Liver (tissue), 8 donors: ENCODE measurements at regions not wholly inside any gene's neighbourhood (a gene's known extent, or its start where the extent isn't known, plus 50 kb on each side); places are given as distances from the start of the nearest gene placed in this dataset.

ENCODE experiments used
- DNase-seq: peaks from one replicate; pipeline ENCODE4 v3.0.0-alpha.2; 2017; ENCODE audit warnings: low spot score
- H3K27ac ChIP-seq, 2 donors: one replicate each; pipeline ENCODE4 v1.7.0; 2013; ENCODE audit warnings: inconsistent platforms in 2 of 2, low read length in 2 of 2, control low read depth in 1 of 2, low read depth in 1 of 2, mild to moderate bottlenecking in 1 of 2
- H3K27me3 ChIP-seq, 4 donors: one replicate each; pipeline versions ENCODE4 v1.6.1 to v1.7.0; 2013; ENCODE audit warnings: low read length in 3 of 4, inconsistent platforms in 1 of 4, mild to moderate bottlenecking in 1 of 4, moderate library complexity in 1 of 4; ENCODE audit not compliant: control insufficient read depth in 4 of 4, insufficient read depth in 4 of 4
- H3K36me3 ChIP-seq, 4 donors: one replicate each; pipeline versions ENCODE4 v1.6.1 to v1.7.0; 2013; ENCODE audit warnings: low read length in 3 of 4, mild to moderate bottlenecking in 3 of 4, low read depth in 1 of 4, moderate library complexity in 1 of 4; ENCODE audit not compliant: control insufficient read depth in 4 of 4, insufficient read depth in 3 of 4
- H3K4me1 ChIP-seq, 4 donors: one replicate each; pipeline versions ENCODE4 v1.6.1 to v1.7.0; 2013; ENCODE audit warnings: low read length in 3 of 4, mild to moderate bottlenecking in 3 of 4, moderate library complexity in 1 of 4; ENCODE audit not compliant: control insufficient read depth in 4 of 4, insufficient read depth in 4 of 4
- H3K4me3 ChIP-seq, 3 donors: one replicate each; pipeline versions ENCODE4 v1.6.1 to v1.7.0; 2013; ENCODE audit warnings: low read length in 3 of 3, control low read depth in 1 of 3, low read depth in 1 of 3, mild to moderate bottlenecking in 1 of 3
- H3K9ac ChIP-seq, 2 donors: one replicate each; pipeline ENCODE4 v1.7.0; 2013; ENCODE audit warnings: low read length in 2 of 2, mild to moderate bottlenecking in 2 of 2, moderate library complexity in 2 of 2, control low read depth in 1 of 2, low read depth in 1 of 2
- H3K9me3 ChIP-seq, 4 donors: one replicate each; pipeline versions ENCODE4 v1.6.1 to v1.7.0; 2013; ENCODE audit warnings: low read length in 3 of 4; ENCODE audit not compliant: control insufficient read depth in 4 of 4
- ATF3 ChIP-seq: IDR thresholded peaks from 2 replicates; pipeline ENCODE4 v1.6.1; 2016; ENCODE audit warnings: antibody characterized with exemption
- CTCF ChIP-seq: fragments of 150-350 bp; IDR thresholded peaks from 2 replicates; pipeline ENCODE4 v1.5.1; 2017; ENCODE audit warnings: improper control_type of control experiment, low read depth, low read length; ENCODE audit not compliant: missing input control
- EGR1 ChIP-seq, 2 donors: IDR thresholded peaks; 2 replicates each; pipeline ENCODE4 v1.6.1; 2016 to 2018; ENCODE audit warnings: antibody characterized with exemption in 2 of 2, low read depth in 2 of 2
- FOXA1 ChIP-seq: IDR thresholded peaks from 2 replicates; pipeline ENCODE4 v1.6.1; 2016; ENCODE audit warnings: antibody characterized with exemption
- FOXA2 ChIP-seq: IDR thresholded peaks from 2 replicates; pipeline ENCODE4 v1.6.1; 2016; ENCODE audit warnings: antibody characterized with exemption
- GABPA ChIP-seq, 2 donors: IDR thresholded peaks in 1 of 2; conservative IDR thresholded peaks in 1 of 2; 2 replicates each; pipeline ENCODE4 v1.6.1; 2016; ENCODE audit warnings: antibody characterized with exemption in 2 of 2, mild to moderate bottlenecking in 1 of 2, moderate library complexity in 1 of 2
- HNF4A ChIP-seq, 2 donors: conservative IDR thresholded peaks; 2 replicates each; pipeline ENCODE4 v1.6.1; 2016; ENCODE audit warnings: antibody characterized with exemption in 2 of 2, mild to moderate bottlenecking in 2 of 2
- JUND ChIP-seq, 2 donors: IDR thresholded peaks; 2 replicates each; pipeline ENCODE4 v1.6.1; 2016; ENCODE audit warnings: antibody characterized with exemption in 2 of 2
- RAD21 ChIP-seq, 2 donors: IDR thresholded peaks; 2 replicates each; pipeline ENCODE4 v1.6.1; 2016; ENCODE audit warnings: antibody characterized with exemption in 2 of 2, mild to moderate bottlenecking in 2 of 2
- REST ChIP-seq: IDR thresholded peaks from 2 replicates; pipeline ENCODE4 v1.6.1; 2016; ENCODE audit warnings: antibody characterized with exemption, mild to moderate bottlenecking
- TAF1 ChIP-seq: conservative IDR thresholded peaks from 2 replicates; pipeline ENCODE4 v1.6.1; 2016; ENCODE audit warnings: antibody characterized with exemption, mild to moderate bottlenecking
- WGBS: extraction: QIAGEN DNeasy Blood & Tissue Kit; methylation state at CpG from one replicate; pipeline ENCODE4 v1.1.7; 2013; 5-methylcytosine and 5-hydroxymethylcytosine counted together
- TF ChIP-seq, protein P1 (sequence below): IDR thresholded peaks from 2 replicates; pipeline ENCODE4 v1.6.1; 2016; ENCODE audit warnings: antibody characterized with exemption
- donor health status: healthy.
- donor health status: healthy.
- donor health status: healthy.
- donor health status: healthy.
- donor health status: healthy.

DNA sequence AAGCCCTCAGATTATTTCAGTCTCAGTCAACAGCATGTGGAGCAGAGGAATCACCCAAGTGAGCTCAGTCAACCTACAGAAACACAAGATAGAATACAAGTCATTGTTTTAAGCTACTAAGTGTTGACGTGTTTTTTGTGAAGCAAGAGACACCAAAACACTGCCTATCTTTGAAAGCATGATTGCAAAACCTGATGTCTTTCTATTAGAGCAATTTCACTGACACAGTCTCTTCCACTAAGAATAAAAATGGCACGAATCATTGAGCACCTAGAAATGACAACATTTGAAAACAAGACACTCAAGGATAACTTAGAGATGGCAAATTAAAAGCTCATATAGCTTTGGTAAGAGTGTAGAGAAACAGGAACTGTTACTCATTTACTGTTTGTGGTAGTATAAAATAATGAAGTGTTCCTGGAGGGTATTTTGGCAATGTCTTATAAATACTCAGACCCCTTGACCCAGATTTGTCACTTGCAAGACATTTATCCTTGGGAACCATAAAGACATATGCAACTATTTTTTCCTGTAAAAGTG lies 407.1 kb upstream of the XYLT1 start:
- no peak for DNase-seq
- WGBS, result 84% methylated on average over 2 of the region's 2 CpGs
- Histone ChIP-seq H3K27me3 (no peaks in the 10 kb centered on the region), H3K9ac (no peak overlapping the region), H3K36me3 (no peaks in the 10 kb centered on the region), H3K27ac (no peak overlapping the region), H3K9me3 (no peaks in the 10 kb centered on the region), H3K4me1 (no peaks in the 10 kb centered on the region), H3K4me3 (no peak overlapping the region)
- TF ChIP-seq GABPA (IDR thresholded peaks at IDR 0.05 in 1 of 2, conservative IDR thresholded peaks at IDR 0.05 in 1 of 2), result no peak
- TF ChIP-seq TAF1, result no peak
- TF ChIP-seq, protein P1, sequence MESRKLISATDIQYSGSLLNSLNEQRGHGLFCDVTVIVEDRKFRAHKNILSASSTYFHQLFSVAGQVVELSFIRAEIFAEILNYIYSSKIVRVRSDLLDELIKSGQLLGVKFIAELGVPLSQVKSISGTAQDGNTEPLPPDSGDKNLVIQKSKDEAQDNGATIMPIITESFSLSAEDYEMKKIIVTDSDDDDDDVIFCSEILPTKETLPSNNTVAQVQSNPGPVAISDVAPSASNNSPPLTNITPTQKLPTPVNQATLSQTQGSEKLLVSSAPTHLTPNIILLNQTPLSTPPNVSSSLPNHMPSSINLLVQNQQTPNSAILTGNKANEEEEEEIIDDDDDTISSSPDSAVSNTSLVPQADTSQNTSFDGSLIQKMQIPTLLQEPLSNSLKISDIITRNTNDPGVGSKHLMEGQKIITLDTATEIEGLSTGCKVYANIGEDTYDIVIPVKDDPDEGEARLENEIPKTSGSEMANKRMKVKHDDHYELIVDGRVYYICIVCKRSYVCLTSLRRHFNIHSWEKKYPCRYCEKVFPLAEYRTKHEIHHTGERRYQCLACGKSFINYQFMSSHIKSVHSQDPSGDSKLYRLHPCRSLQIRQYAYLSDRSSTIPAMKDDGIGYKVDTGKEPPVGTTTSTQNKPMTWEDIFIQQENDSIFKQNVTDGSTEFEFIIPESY, result no peak
- no peak for TF ChIP-seq JUND (IDR thresholded peaks at IDR 0.05)
- TF ChIP-seq HNF4A (conservative IDR thresholded peaks at IDR 0.05), result no peak
- TF ChIP-seq EGR1 (IDR thresholded peaks at IDR 0.05; ENCODE audit: low read depth in 2 of 2), result no peak
- TF ChIP-seq FOXA2, result no peak

DNA sequence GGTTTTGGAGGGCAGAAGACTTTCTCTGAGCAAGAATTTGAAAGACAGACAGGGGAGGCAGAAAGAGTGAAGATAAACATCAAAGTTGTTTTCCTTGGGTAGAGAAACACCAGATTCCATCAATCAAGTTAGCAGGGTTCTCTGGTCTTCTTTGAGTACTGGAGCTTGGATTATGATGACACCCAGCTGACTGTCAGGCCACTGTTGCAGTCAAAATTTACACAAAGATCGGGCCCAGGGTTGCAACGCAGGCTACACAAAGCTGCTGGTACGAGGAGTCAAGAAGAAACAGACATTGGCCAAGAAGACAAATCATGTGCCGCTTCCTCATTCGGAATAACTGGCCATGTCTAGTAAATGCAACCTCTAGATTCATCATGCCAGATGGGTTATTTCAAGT lies 396.2 kb upstream of the XYLT1 start:
- TF ChIP-seq EGR1 (IDR thresholded peaks at IDR 0.05; ENCODE audit: low read depth in 2 of 2) (no peak), TAF1 (no peak), HNF4A (conservative IDR thresholded peaks at IDR 0.05) (no peak), GABPA (IDR thresholded peaks at IDR 0.05 in 1 of 2, conservative IDR thresholded peaks at IDR 0.05 in 1 of 2) (no peak), REST (no peak), FOXA1 (no peak), RAD21 (IDR thresholded peaks at IDR 0.05) (no peak), CTCF (no peak), ATF3 (no peak)
- TF ChIP-seq, protein P1, result no peak
- 75% methylated on average over 5 of the region's 5 CpGs for WGBS
- Histone ChIP-seq H3K4me1 (no peaks in the 10 kb centered on the region), H3K27me3 (peaks cover 0 to 3% (median 0%) of the 10 kb centered on the region in 4 donors), H3K36me3 (no peaks in the 10 kb centered on the region), H3K9ac (no peak overlapping the region), H3K27ac (no peak overlapping the region), H3K9me3 (no peaks in the 10 kb centered on the region), H3K4me3 (no peak overlapping the region)
- DNase-seq, result no peak
